ENCODE measurements at regions not wholly inside any gene's neighbourhood (a gene's known extent, or its start where the extent isn't known, plus 50 kb on each side); places are given as distances from the start of the nearest gene placed in this dataset.

- CTCF ChIA-PET = no interaction called here
- H3K9me3 ChIP-seq (ENCODE audit: control insufficient read depth in 1 of 2, insufficient read depth in 1 of 2, low read depth in 1 of 2, low read length in 2 of 2) = no peaks in the 10 kb centered on the region
- H3K27me3 ChIP-seq (ENCODE audit: insufficient read depth, low read length) = peaks cover 38% of the 10 kb centered on the region
- DNase-seq (ENCODE audit: low read depth, low spot score) (no peak), ATAC-seq (no peak)
- H3K4me1 ChIP-seq (ENCODE audit: control insufficient read depth in 1 of 2, insufficient read depth in 2 of 2, low read length in 2 of 2) = no peaks in the 10 kb centered on the region
- H3K4me2 ChIP-seq (ENCODE audit: low read length) = no peak overlapping the region
- RAD21 ChIA-PET (ENCODE audit: low non-redundant PET in 1 of 2, low total read pairs in 2 of 2, uncharacterized antibody in 2 of 2, unreplicated experiment in 2 of 2) = no interaction called here
- no peak for TF ChIP-seq CEBPB (IDR thresholded peaks at IDR 0.05; ENCODE audit: low read depth)
- TF ChIP-seq EZH2 (IDR thresholded peaks at IDR 0.05) = no peak
- no peak for TF ChIP-seq FOSL1 (IDR thresholded peaks at IDR 0.05; ENCODE audit: low read depth)
- no peak for TF ChIP-seq TCF7L2 (IDR thresholded peaks at IDR 0.05; ENCODE audit: borderline replicate concordance, extremely low read depth, insufficient read depth, insufficient read length)
- TF ChIP-seq POLR2AphosphoS5 (IDR thresholded peaks at IDR 0.05; ENCODE audit: low read depth, low read length) = no peak
- no peak for TF ChIP-seq ZFX (IDR thresholded peaks at IDR 0.05)
- TF ChIP-seq REST (IDR thresholded peaks at IDR 0.05; ENCODE audit: low read depth) = no peak
- TF ChIP-seq ZNF274 (IDR thresholded peaks at IDR 0.05; ENCODE audit: low read depth, low read length) = no peak
- no peak for TF ChIP-seq ELF1 (IDR thresholded peaks at IDR 0.05; ENCODE audit: borderline replicate concordance, low read depth)
- TF ChIP-seq SP1 (IDR thresholded peaks at IDR 0.05; ENCODE audit: low read depth) = no peak
- no peak for TF ChIP-seq ATF3 (IDR thresholded peaks at IDR 0.05)
- TF ChIP-seq SIN3A (IDR thresholded peaks at IDR 0.05; ENCODE audit: low read depth) = no peak
- no peak for TF ChIP-seq EGR1 (IDR thresholded peaks at IDR 0.05; ENCODE audit: low read depth)
- TF ChIP-seq YY1 (IDR thresholded peaks at IDR 0.05; ENCODE audit: extremely low read depth, insufficient replicate concordance, low read depth, low read length) = no peak
- no peak for TF ChIP-seq CTCF (IDR thresholded peaks at IDR 0.05 in 2 of 3, conservative IDR thresholded peaks at IDR 0.05 in 1 of 3; ENCODE audit: borderline replicate concordance in 1 of 3, insufficient read depth in 1 of 3, low read depth in 2 of 3, low read length in 2 of 3)
- TF ChIP-seq ZBTB33 (IDR thresholded peaks at IDR 0.05; ENCODE audit: extremely low read depth, insufficient replicate concordance, low read length) = no peak
- no peaks in the 10 kb centered on the region for H4K20me1 ChIP-seq (ENCODE audit: insufficient read depth)
- H3K9ac ChIP-seq (ENCODE audit: low read length) = no peak overlapping the region
- H3K4me3 ChIP-seq (replicated peaks in 1 of 2; ENCODE audit: low read depth in 1 of 2, low read length in 2 of 2) = no peak overlapping the region
- no TSS peak for BruUV-seq (replicated peaks)
- POLR2A ChIA-PET = no interaction called here
- no peaks in the 10 kb centered on the region for H3K36me3 ChIP-seq (ENCODE audit: control insufficient read depth in 1 of 2, insufficient read depth in 2 of 2, low read length in 2 of 2)
- H3K9me2 ChIP-seq (ENCODE audit: insufficient read depth) = no peaks in the 10 kb centered on the region
- intact Hi-C loops (cut with micrococcal nuclease) = no loop called here
- no peak overlapping the region for H2AFZ ChIP-seq (ENCODE audit: low read depth, low read length, poor library complexity, severe bottlenecking)
- H3K27ac ChIP-seq (ENCODE audit: low read depth, low read length) = no peak overlapping the region
- H3K79me2 ChIP-seq (ENCODE audit: insufficient read depth, low read length) = no peaks in the 10 kb centered on the region
Observed at GRCh38 chr1:17967623-17968255, 139.9 kb upstream of the IGSF21 start.

Measured in HCT116 (cell line).